IMR-90 (cell line): ENCODE measurements at regions not wholly inside any gene's neighbourhood (a gene's known extent, or its start where the extent isn't known, plus 50 kb on each side); places are given as distances from the start of the nearest gene placed in this dataset.

Experiments used
- ATAC-seq: fragments of 200-7000 bp; cut with Tn5 transposase; 2 replicates; pipeline ENCODE4 v1.9.1; 2020; ENCODE audit warnings: low read depth, mild to moderate bottlenecking, moderate library complexity
- BruUV-seq: library from RNA; stranded (reverse); fragments of 400-500 nt; replicated peaks from 2 replicates; lab custom pipeline; 2021; lab: Mats Ljungman, UMichigan
- CTCF ChIA-PET: fragments of 300-600 bp; formaldehyde crosslinking; extraction: SDS; loops from one replicate; lab custom pipeline; 2021; ENCODE audit warnings: antibody characterized with exemption; lab: Yijun Ruan, JAX
- POLR2A ChIA-PET: fragments of 300-600 bp; sonication (Branson Sonifier 250); formaldehyde crosslinking; loops from one replicate; lab custom pipeline; 2022; ENCODE audit warnings: antibody characterized with exemption; ENCODE audit not compliant: unreplicated experiment; lab: Charles Lee
- DNase-seq: peaks from one replicate; pipeline ENCODE4 v3.0.0; 2013
- H2AFZ ChIP-seq: replicated peaks from 2 replicates; pipeline ENCODE3; 2013; ENCODE audit warnings: low read length, mild to moderate bottlenecking; ENCODE audit not compliant: poor library complexity
- H2AK5ac ChIP-seq: 2 replicates; pipeline ENCODE4 v1.6.1; 2013; ENCODE audit warnings: low read depth, low read length, inconsistent platforms
- H2AK9ac ChIP-seq: replicated peaks from 2 replicates; pipeline ENCODE3; 2013; ENCODE audit warnings: mild to moderate bottlenecking, low read depth, low read length, moderate library complexity; ENCODE audit not compliant: poor library complexity
- H2BK120ac ChIP-seq: 2 replicates; pipeline ENCODE4 v1.6.1; 2013; ENCODE audit warnings: low read depth, low read length, inconsistent platforms
- H2BK15ac ChIP-seq: 3 replicates; pipeline ENCODE4 v1.6.1; 2013; ENCODE audit warnings: low read depth, low read length, inconsistent platforms
- H2BK20ac ChIP-seq: 2 replicates; pipeline ENCODE4 v1.6.1; 2013; ENCODE audit warnings: low read depth, mild to moderate bottlenecking, inconsistent platforms, low read length, moderate library complexity
- H2BK5ac ChIP-seq: 2 replicates; pipeline ENCODE4 v1.6.1; 2013; ENCODE audit warnings: mild to moderate bottlenecking, low read depth, low read length, inconsistent platforms; ENCODE audit not compliant: poor library complexity, severe bottlenecking
- H3K14ac ChIP-seq: replicated peaks from 2 replicates; pipeline ENCODE4 v1.6.1; 2013; ENCODE audit warnings: low read depth, low read length, inconsistent platforms
- H3K18ac ChIP-seq: 2 replicates; pipeline ENCODE4 v1.6.1; 2013; ENCODE audit warnings: low read depth, low read length, control low read depth
- H3K23ac ChIP-seq: 2 replicates; pipeline ENCODE4 v1.6.1; 2013; ENCODE audit warnings: low read depth, low read length, inconsistent platforms
- H3K27ac ChIP-seq: 2 replicates; pipeline ENCODE4 v1.5.1; 2013; ENCODE audit warnings: mild to moderate bottlenecking, control low read depth, low read length; ENCODE audit not compliant: insufficient read depth
- H3K27me3 ChIP-seq: 2 replicates; pipeline ENCODE4 v1.6.1; 2013; ENCODE audit warnings: low read length; ENCODE audit not compliant: control insufficient read depth, insufficient read depth
- H3K36me3 ChIP-seq: 2 replicates; pipeline ENCODE4 v1.6.1; 2013; ENCODE audit warnings: low read length, mixed read lengths; ENCODE audit not compliant: control insufficient read depth, insufficient read depth
- H3K4ac ChIP-seq: 2 replicates; pipeline ENCODE4 v1.6.1; 2013; ENCODE audit warnings: low read depth, low read length, inconsistent platforms
- H3K4me1 ChIP-seq: 2 replicates; pipeline ENCODE4 v1.6.1; 2013; ENCODE audit warnings: low read length, mixed read lengths; ENCODE audit not compliant: control insufficient read depth, insufficient read depth
- H3K4me2 ChIP-seq: 2 replicates; pipeline ENCODE4 v1.6.1; 2013; ENCODE audit warnings: low read depth, mild to moderate bottlenecking, control low read depth, low read length, moderate library complexity
- H3K4me3 ChIP-seq: 2 replicates; pipeline ENCODE4 v1.5.1; 2013; ENCODE audit warnings: low read depth, mild to moderate bottlenecking, control low read depth, low read length, moderate library complexity; ENCODE audit not compliant: insufficient read depth
- H3K56ac ChIP-seq: 2 replicates; pipeline ENCODE4 v1.6.1; 2013; ENCODE audit warnings: low read length, inconsistent platforms; ENCODE audit not compliant: insufficient read depth; ENCODE audit errors: extremely low read depth
- H3K79me1 ChIP-seq, 2 experiments: 2 replicates each; pipeline ENCODE4 v1.6.1; 2013; ENCODE audit warnings: low read length in 2 of 2, inconsistent platforms in 1 of 2, low read depth in 1 of 2
- H3K9ac ChIP-seq: 2 replicates; pipeline ENCODE4 v1.6.1; 2013; ENCODE audit warnings: low read depth, low read length, control low read depth
- H3K9me1 ChIP-seq: 2 replicates; pipeline ENCODE4 v1.6.1; 2013; ENCODE audit warnings: low read length, inconsistent platforms; ENCODE audit not compliant: insufficient read depth
- H3K9me3 ChIP-seq: 2 replicates; pipeline ENCODE4 v1.6.1; 2013; ENCODE audit warnings: low read length; ENCODE audit not compliant: control insufficient read depth, insufficient read depth
- H4K20me1 ChIP-seq: 2 replicates; pipeline ENCODE4 v1.6.1; 2013; ENCODE audit warnings: low read length, inconsistent platforms; ENCODE audit not compliant: insufficient read depth
- H4K5ac ChIP-seq: 2 replicates; pipeline ENCODE4 v1.6.1; 2013; ENCODE audit warnings: mild to moderate bottlenecking, low read depth, low read length, control low read depth
- H4K8ac ChIP-seq, 2 experiments: 2 replicates each; pipeline ENCODE4 v1.6.1; 2013; ENCODE audit warnings: low read depth in 2 of 2, low read length in 2 of 2, control low read depth in 1 of 2, inconsistent platforms in 1 of 2
- H4K91ac ChIP-seq: 2 replicates; pipeline ENCODE4 v1.6.1; 2013; ENCODE audit warnings: low read depth, low read length, inconsistent platforms; ENCODE audit not compliant: insufficient read depth
- FOS ChIP-seq: fragments of 150-350 bp; IDR thresholded peaks from 2 replicates; pipeline ENCODE4 v1.6.1; 2016; ENCODE audit warnings: low read depth, low read length
- MAZ ChIP-seq: IDR thresholded peaks from 2 replicates; pipeline ENCODE4 v1.6.1; 2012; ENCODE audit warnings: low read depth, mild to moderate bottlenecking, low read length, improper control_type of control experiment, moderate library complexity, borderline replicate concordance
- WGBS, 2 experiments: methylation state at CpG; one replicate each; pipeline versions ENCODE4 v1.1.5 to v1.1.7; 2013; ENCODE audit warnings: missing lambda C conversion rate in 2 of 2; ENCODE audit not compliant: insufficient read length in 1 of 2; ENCODE audit errors: extremely low coverage in 2 of 2; 5-methylcytosine and 5-hydroxymethylcytosine counted together
- dilution Hi-C: fragments of 300-500 bp; cut with HindIII; formaldehyde crosslinking; loops from one replicate; pipeline ENCODE4 v1.14.3; 2018; ENCODE audit warnings: low sequenced_read_pairs; ENCODE audit not compliant: unreplicated experiment
- in situ Hi-C: fragments of 300-500 bp; cut with MboI; formaldehyde crosslinking; loops from 3 replicates; pipeline ENCODE4 v1.14.3; 2019; ENCODE audit warnings: low sequenced_read_pairs, inconsistent platforms, mixed read lengths
- intact Hi-C: fragments of 100-400 bp; cut with micrococcal nuclease; formaldehyde crosslinking; loops from 2 replicates; pipeline ENCODE4 v1.10.0; 2022

DNA sequence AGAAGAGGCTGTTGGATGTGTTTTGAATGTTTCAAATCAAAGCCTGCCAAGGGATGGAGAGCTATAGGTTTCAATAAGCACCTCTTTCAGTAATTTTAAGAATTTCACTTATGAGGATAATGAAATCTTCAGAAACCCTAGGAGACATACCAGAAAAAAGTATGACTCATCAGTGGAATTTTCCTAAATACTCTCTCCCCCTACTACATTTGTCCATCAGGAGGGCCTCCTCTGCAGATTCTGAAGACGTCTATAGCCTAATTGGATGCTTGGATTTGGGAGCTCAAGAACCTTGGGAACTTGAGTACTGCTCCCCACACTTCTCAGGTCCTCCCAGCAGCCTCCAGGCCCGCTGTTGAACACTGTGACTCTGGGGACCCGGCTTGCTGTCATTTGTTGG lies 374.3 kb downstream of the SLC4A3 start:
- WGBS, 2 experiments: no CpG with 5 or more reads among the region's 3 CpGs
- H2BK15ac ChIP-seq: peak overlapping the region; percentile 98
- peak overlapping the region; percentile 48 for H2BK5ac ChIP-seq
- H2AK9ac ChIP-seq: peak overlapping the region; percentile 13
- H3K9me1 ChIP-seq: peaks cover 10% of the 10 kb centered on the region; the same call in 1 of the 2 replicates
- H3K9ac ChIP-seq: no peak overlapping the region
- H4K8ac ChIP-seq: peak overlapping the region; percentile 80 to 87; a peak in 3 of 4 replicates
- intact Hi-C loops (loop anchor here (10.0 kb wide), 1 partner anchor 223 kb away; no protein-coding TSS in a partner anchor), in situ Hi-C loops (no loop called here), dilution Hi-C loops (no loop called here)
- peak; percentile 58 for DNase-seq
- H3K23ac ChIP-seq: peak overlapping the region; percentile 57; the same call in 1 of the 2 replicates
- ChIA-PET CTCF (no interaction called here), POLR2A (interaction anchor here (0.6 kb wide), 2 partner anchors 258 to 606 kb away, joined by 3 read pairs; no protein-coding TSS in a partner anchor)
- H3K27me3 ChIP-seq: no peaks in the 10 kb centered on the region
- peak overlapping the region; percentile 70 for H2AK5ac ChIP-seq
- peak overlapping the region; percentile 23; the same call in 1 of the 2 replicates for H3K4me2 ChIP-seq
- H3K79me1 ChIP-seq: no peaks in the 10 kb centered on the region
- peaks cover 14% of the 10 kb centered on the region for H3K4me1 ChIP-seq
- H3K18ac ChIP-seq: peak overlapping the region; percentile 38
- peak overlapping the region; percentile 44 for H4K5ac ChIP-seq
- peak; percentile 65 for ATAC-seq
- H3K9me3 ChIP-seq: 0 out of 2 replicates have a peak, but pooled peaks cover 3% of the 10 kb centered on the region
- H3K36me3 ChIP-seq: no peaks in the 10 kb centered on the region
- H4K91ac ChIP-seq: peak overlapping the region; percentile 94
- H3K56ac ChIP-seq: peak overlapping the region; percentile 77; the same call in 1 of the 2 replicates
- H2BK120ac ChIP-seq: peak overlapping the region; percentile 91
- no peak overlapping the region for H3K4me3 ChIP-seq
- H4K20me1 ChIP-seq: no peaks in the 10 kb centered on the region
- no TSS peak for BruUV-seq
- peak overlapping the region; percentile 76 for H2AFZ ChIP-seq
- TF ChIP-seq FOS (peak; percentile 82), MAZ (no peak)
- H2BK20ac ChIP-seq: peak overlapping the region; percentile 91
- H3K27ac ChIP-seq: peak overlapping the region; percentile 57
- H3K14ac ChIP-seq: peak overlapping the region; percentile 50
- peak overlapping the region; percentile 97 for H3K4ac ChIP-seq
